GM21825 (cell line): ENCODE measurements at regions not wholly inside any gene's neighbourhood (a gene's known extent, or its start where the extent isn't known, plus 50 kb on each side); places are given as distances from the start of the nearest gene placed in this dataset.

Experiments used
- ATAC-seq: cut with Tn5 transposase; IDR thresholded peaks from one replicate; pipeline ENCODE4 v1.9.1; 2021; ENCODE audit warnings: mild to moderate bottlenecking, moderate library complexity; ENCODE audit not compliant: unreplicated experiment

GRCh38 chr13:76160506-76160905, 524.4 kb downstream of the LMO7 start:
- ATAC-seq = no peak

- ATAC-seq = no peak
These were observed 521.8 kb downstream of the LMO7 start for GRCh38 chr13:76157926-76158325.

- ATAC-seq = no peak
These were observed 517.1 kb downstream of the LMO7 start for GRCh38 chr13:76153239-76153638.

- no peak for ATAC-seq
These were observed 512.8 kb downstream of the LMO7 start for GRCh38 chr13:76148926-76149325.

- ATAC-seq = no peak
These were observed 512.2 kb downstream of the LMO7 start for GRCh38 chr13:76148374-76148773.

GRCh38 chr13:76132532-76132931, 496.4 kb downstream of the LMO7 start:
- no peak for ATAC-seq

- ATAC-seq = no peak
These were observed 495.4 kb downstream of the LMO7 start for GRCh38 chr13:76131551-76131950.

- no peak for ATAC-seq
These were observed 493.3 kb downstream of the LMO7 start for GRCh38 chr13:76129305-76130000.

GRCh38 chr13:76127922-76128321, 491.8 kb downstream of the LMO7 start:
- no peak for ATAC-seq

- no peak for ATAC-seq
These were observed 487.4 kb downstream of the LMO7 start for GRCh38 chr13:76123548-76123947.

- ATAC-seq = no peak
These were observed 480.7 kb downstream of the LMO7 start for GRCh38 chr13:76116751-76117360.

- ATAC-seq = no peak
These were observed 470.6 kb downstream of the LMO7 start for GRCh38 chr13:76106763-76107162.

- ATAC-seq = no peak
These were observed 458.5 kb downstream of the LMO7 start for GRCh38 chr13:76094645-76095044.

GRCh38 chr13:76091076-76091475, 454.9 kb downstream of the LMO7 start:
- no peak for ATAC-seq

- no peak for ATAC-seq
These were observed 450.6 kb downstream of the LMO7 start for GRCh38 chr13:76086729-76087128.

GRCh38 chr13:76067850-76068249, 431.7 kb downstream of the LMO7 start:
- no peak for ATAC-seq

- no peak for ATAC-seq
These were observed 417.1 kb downstream of the LMO7 start for GRCh38 chr13:76053181-76053580.

- ATAC-seq = no peak
These were observed 413.2 kb downstream of the LMO7 start for GRCh38 chr13:76049376-76049746.

GRCh38 chr13:76048675-76049375, 412.7 kb downstream of the LMO7 start:
- no peak for ATAC-seq

- ATAC-seq = no peak
These were observed 412.0 kb downstream of the LMO7 start for GRCh38 chr13:76048131-76048530.

GRCh38 chr13:76043874-76044273, 407.7 kb downstream of the LMO7 start:
- ATAC-seq = no peak
